ENCODE measurements at regions not wholly inside any gene's neighbourhood (a gene's known extent, or its start where the extent isn't known, plus 50 kb on each side); places are given as distances from the start of the nearest gene placed in this dataset.

- Mint-ChIP-seq H3K36me3 (ENCODE audit: low read depth) (no peaks in the 10 kb centered on the region), H3K27me3 (peaks cover 2% of the 10 kb centered on the region), H3K27ac (no peak overlapping the region), H3K9me3 (no peaks in the 10 kb centered on the region), H3K4me3 (no peak overlapping the region), H3K4me1 (no peaks in the 10 kb centered on the region)
- no peak for TF ChIP-seq CTCF (IDR thresholded peaks at IDR 0.05)
- ChIA-PET POLR2A (no interaction called here), CTCF (no interaction called here)
- ATAC-seq (ENCODE audit: low read depth): no peak
- intact Hi-C loops (cut with micrococcal nuclease): no loop called here
- DNase-seq: no peak
Measured at GRCh38 chrX:149302705-149303104, 202.4 kb downstream of the IDS start.

- H3K4me1 Mint-ChIP-seq: no peaks in the 10 kb centered on the region
- intact Hi-C loops (cut with micrococcal nuclease): no loop called here
- ATAC-seq (ENCODE audit: low read depth) (no peak), DNase-seq (no peak)
- H3K36me3 Mint-ChIP-seq (ENCODE audit: low read depth): no peaks in the 10 kb centered on the region
- H3K27me3 Mint-ChIP-seq: peaks cover 2% of the 10 kb centered on the region
- H3K9me3 Mint-ChIP-seq: no peaks in the 10 kb centered on the region
- no peak overlapping the region for H3K27ac Mint-ChIP-seq
- no peak for TF ChIP-seq CTCF (IDR thresholded peaks at IDR 0.05)
- no peak overlapping the region for H3K4me3 Mint-ChIP-seq
- POLR2A ChIA-PET: no interaction called here
- CTCF ChIA-PET: no interaction called here
Measured at GRCh38 chrX:149298111-149298510, 207.0 kb downstream of the IDS start.

GRCh38 chrX:149296092-149296491, 209.0 kb downstream of the IDS start:
- Mint-ChIP-seq H3K9me3 (no peaks in the 10 kb centered on the region), H3K36me3 (ENCODE audit: low read depth) (no peaks in the 10 kb centered on the region), H3K27me3 (peaks cover 2% of the 10 kb centered on the region), H3K4me3 (no peak overlapping the region), H3K27ac (no peak overlapping the region), H3K4me1 (no peaks in the 10 kb centered on the region)
- ChIA-PET POLR2A (no interaction called here), CTCF (interaction anchor here (0.9 kb wide), 1 partner anchor 9 kb away, joined by 3 read pairs; no protein-coding TSS in a partner anchor)
- TF ChIP-seq CTCF (IDR thresholded peaks at IDR 0.05): no peak
- no peak for ATAC-seq (ENCODE audit: low read depth)
- intact Hi-C loops (cut with micrococcal nuclease): no loop called here
- no peak for DNase-seq

- Mint-ChIP-seq H3K9me3 (no peaks in the 10 kb centered on the region), H3K4me3 (no peak overlapping the region), H3K36me3 (ENCODE audit: low read depth) (no peaks in the 10 kb centered on the region), H3K27me3 (peaks cover 2% of the 10 kb centered on the region), H3K27ac (no peak overlapping the region), H3K4me1 (no peaks in the 10 kb centered on the region)
- DNase-seq (no peak), ATAC-seq (ENCODE audit: low read depth) (no peak)
- POLR2A ChIA-PET: no interaction called here
- TF ChIP-seq CTCF (IDR thresholded peaks at IDR 0.05): no peak
- intact Hi-C loops (cut with micrococcal nuclease): loop anchor here (1.0 to 5.0 kb wide), 5 partner anchors 184 to 1238 kb away; no protein-coding TSS in a partner anchor
- CTCF ChIA-PET: interaction anchor here (0.8 to 3.3 kb wide), 7 partner anchors 9 to 1238 kb away, joined by 3 to 30 read pairs (median 4); no protein-coding TSS in a partner anchor
Measured at GRCh38 chrX:149286940-149287349, 218.2 kb downstream of the IDS start.

- ATAC-seq (ENCODE audit: low read depth): no peak
- no peaks in the 10 kb centered on the region for H3K9me3 Mint-ChIP-seq
- no peak for TF ChIP-seq CTCF (IDR thresholded peaks at IDR 0.05)
- H3K27me3 Mint-ChIP-seq: peaks cover 2% of the 10 kb centered on the region
- POLR2A ChIA-PET: no interaction called here
- no peaks in the 10 kb centered on the region for H3K36me3 Mint-ChIP-seq (ENCODE audit: low read depth)
- H3K4me1 Mint-ChIP-seq: no peaks in the 10 kb centered on the region
- no peak overlapping the region for H3K27ac Mint-ChIP-seq
- CTCF ChIA-PET: interaction anchor here (1.5 kb wide), 1 partner anchor 1150 kb away, joined by 6 read pairs; no protein-coding TSS in a partner anchor
- H3K4me3 Mint-ChIP-seq: no peak overlapping the region
- DNase-seq: no peak
- intact Hi-C loops (cut with micrococcal nuclease): loop anchor here (5.0 kb wide), 1 partner anchor 752 kb away; no protein-coding TSS in a partner anchor
Measured at GRCh38 chrX:149284616-149285015, 220.5 kb downstream of the IDS start.

All from activated B cell treated with CpG ODN at 0.5 μM for 24 hours (primary cell).